GM18508 (cell line): ENCODE measurements at regions not wholly inside any gene's neighbourhood (a gene's known extent, or its start where the extent isn't known, plus 50 kb on each side); places are given as distances from the start of the nearest gene placed in this dataset.
"Not testable (repeated sequence)": the region's sequence is repeated elsewhere in the genome, so short reads cannot be mapped to it uniquely, and the experiment has no call there.

Experiments
- ATAC-seq: cut with Tn5 transposase; IDR thresholded peaks from one replicate; pipeline ENCODE4 v1.9.1; 2021; ENCODE audit warnings: moderate number of reproducible peaks; ENCODE audit not compliant: insufficient read depth, unreplicated experiment

GRCh38 chrX:138964501-138964900 lies 253.0 kb upstream of the FGF13 start:
- ATAC-seq: no peak

GRCh38 chrX:138962419-138962818 lies 250.9 kb upstream of the FGF13 start:
- ATAC-seq: not testable (repeated sequence)

GRCh38 chrX:138954976-138955375 lies 243.5 kb upstream of the FGF13 start:
- ATAC-seq: no peak

- no peak for ATAC-seq
Measured at GRCh38 chrX:138946926-138947325, 235.4 kb upstream of the FGF13 start.

- ATAC-seq: no peak
Measured at GRCh38 chrX:138945219-138945618, 233.7 kb upstream of the FGF13 start.

GRCh38 chrX:138939038-138939437 lies 227.5 kb upstream of the FGF13 start:
- no peak for ATAC-seq

- no peak for ATAC-seq
Measured at GRCh38 chrX:138938003-138938402, 226.5 kb upstream of the FGF13 start.

GRCh38 chrX:138931212-138931611 lies 219.7 kb upstream of the FGF13 start:
- no peak for ATAC-seq

- ATAC-seq: no peak
Measured at GRCh38 chrX:138930583-138930945, 219.0 kb upstream of the FGF13 start.

- ATAC-seq: no peak
Measured at GRCh38 chrX:138929926-138930582, 218.5 kb upstream of the FGF13 start.

GRCh38 chrX:138928737-138929459 lies 217.4 kb upstream of the FGF13 start:
- no peak for ATAC-seq

- no peak for ATAC-seq
Measured at GRCh38 chrX:138925330-138925729, 213.8 kb upstream of the FGF13 start.

GRCh38 chrX:138923805-138924204 lies 212.3 kb upstream of the FGF13 start:
- no peak for ATAC-seq

- no peak for ATAC-seq
Measured at GRCh38 chrX:138921031-138921430, 209.5 kb upstream of the FGF13 start.

- ATAC-seq: no peak
Measured at GRCh38 chrX:138917781-138918180, 206.3 kb upstream of the FGF13 start.

- ATAC-seq: no peak
Measured at GRCh38 chrX:138914767-138915166, 203.2 kb upstream of the FGF13 start.

GRCh38 chrX:138908577-138908976 lies 197.1 kb upstream of the FGF13 start:
- ATAC-seq: no peak

GRCh38 chrX:138897621-138898492 lies 186.3 kb upstream of the FGF13 start:
- no peak for ATAC-seq

- ATAC-seq: no peak
Measured at GRCh38 chrX:138890491-138890890, 179.0 kb upstream of the FGF13 start.

GRCh38 chrX:138889149-138889548 lies 177.6 kb upstream of the FGF13 start:
- no peak for ATAC-seq

GRCh38 chrX:138886769-138887168 lies 175.3 kb upstream of the FGF13 start:
- no peak for ATAC-seq
